T-helper 2 cell (primary cell): ENCODE measurements at regions not wholly inside any gene's neighbourhood (a gene's known extent, or its start where the extent isn't known, plus 50 kb on each side); places are given as distances from the start of the nearest gene placed in this dataset.

Experiments
- DNase-seq, 5 experiments: peaks; one replicate each; pipeline versions ENCODE4 v3.0.0 to v3.0.0-alpha.2; 2012 to 2022

- no peak for DNase-seq
Observed at GRCh38 chr2:15048000-15048399, 415.5 kb downstream of the LRATD1 start.

- no peak for DNase-seq
Observed at GRCh38 chr2:15049096-15049993, 416.8 kb downstream of the LRATD1 start.

DNA sequence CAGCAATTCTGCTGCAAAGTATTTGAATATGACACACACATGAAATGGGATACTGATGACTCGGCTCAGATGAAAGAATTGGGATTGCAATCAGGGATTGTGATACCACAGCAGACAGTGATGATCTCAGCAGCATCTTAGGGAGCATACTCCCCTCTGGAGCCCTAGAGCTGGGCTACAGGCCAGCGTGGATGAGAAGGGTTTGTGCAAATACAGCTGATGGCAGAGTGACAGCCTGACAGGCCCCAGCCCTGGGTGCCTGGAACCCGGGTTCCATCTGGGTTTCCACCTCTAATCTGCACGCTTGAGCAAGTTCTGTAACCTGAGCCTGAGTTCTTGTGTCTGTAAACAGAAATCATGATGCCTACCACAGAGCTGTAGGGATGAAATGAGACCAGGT lies 418.0 kb downstream of the LRATD1 start:
- no peak for DNase-seq

- no peak for DNase-seq
Observed at GRCh38 chr2:15053542-15053941, 421.0 kb downstream of the LRATD1 start.

- DNase-seq, result peak in 1 of 5 experiments; percentile 42
Observed at GRCh38 chr2:15058015-15058720, 425.7 kb downstream of the LRATD1 start.

- DNase-seq, result no peak
Observed at GRCh38 chr2:15058721-15059157, 426.2 kb downstream of the LRATD1 start.

GRCh38 chr2:15059870-15060512 lies 427.5 kb downstream of the LRATD1 start:
- no peak for DNase-seq

GRCh38 chr2:15061268-15061667 lies 428.8 kb downstream of the LRATD1 start:
- DNase-seq, result no peak

GRCh38 chr2:15066138-15066537 lies 433.6 kb downstream of the LRATD1 start:
- no peak for DNase-seq

DNA sequence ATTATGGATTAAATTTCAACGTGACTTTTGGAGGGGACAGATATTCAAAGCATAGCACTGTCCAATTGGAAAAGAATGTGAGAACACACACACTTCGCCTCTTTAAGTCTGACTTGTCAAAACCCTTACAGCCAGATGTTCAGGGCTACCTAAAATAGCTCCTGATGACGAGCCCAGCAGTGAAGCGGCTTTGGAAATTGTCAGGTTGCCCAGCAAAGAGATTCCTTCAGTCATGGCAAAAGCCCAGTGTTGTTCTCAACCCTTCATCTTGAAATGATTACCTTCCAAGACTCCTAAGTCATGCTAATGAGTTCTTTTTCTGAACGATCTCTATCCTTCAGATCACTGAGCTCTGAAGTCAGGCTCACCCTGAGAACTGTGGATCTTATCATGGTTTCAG lies 436.6 kb downstream of the LRATD1 start:
- no peak for DNase-seq

- DNase-seq, result no peak
Observed at GRCh38 chr2:15072836-15073235, 440.3 kb downstream of the LRATD1 start.

DNA sequence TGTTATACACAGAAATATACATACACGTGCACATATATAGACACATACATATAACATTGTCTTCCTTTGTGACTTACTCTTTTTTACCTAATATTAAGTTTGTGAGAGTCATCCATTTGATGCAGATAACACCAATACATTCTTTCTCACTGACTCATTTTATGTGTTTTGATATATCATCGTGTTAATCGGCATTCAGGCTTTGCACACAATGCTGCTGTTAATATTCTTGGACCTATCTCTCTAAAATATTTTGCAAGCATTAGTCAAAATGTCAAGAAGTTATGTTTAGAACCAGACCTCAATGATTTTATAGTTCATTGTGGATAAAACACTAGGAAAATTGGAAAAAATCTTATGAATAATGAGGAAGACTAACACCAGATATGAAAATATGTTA lies 441.1 kb downstream of the LRATD1 start:
- no peak for DNase-seq

GRCh38 chr2:15074319-15074718 lies 441.8 kb downstream of the LRATD1 start:
- no peak for DNase-seq

DNA sequence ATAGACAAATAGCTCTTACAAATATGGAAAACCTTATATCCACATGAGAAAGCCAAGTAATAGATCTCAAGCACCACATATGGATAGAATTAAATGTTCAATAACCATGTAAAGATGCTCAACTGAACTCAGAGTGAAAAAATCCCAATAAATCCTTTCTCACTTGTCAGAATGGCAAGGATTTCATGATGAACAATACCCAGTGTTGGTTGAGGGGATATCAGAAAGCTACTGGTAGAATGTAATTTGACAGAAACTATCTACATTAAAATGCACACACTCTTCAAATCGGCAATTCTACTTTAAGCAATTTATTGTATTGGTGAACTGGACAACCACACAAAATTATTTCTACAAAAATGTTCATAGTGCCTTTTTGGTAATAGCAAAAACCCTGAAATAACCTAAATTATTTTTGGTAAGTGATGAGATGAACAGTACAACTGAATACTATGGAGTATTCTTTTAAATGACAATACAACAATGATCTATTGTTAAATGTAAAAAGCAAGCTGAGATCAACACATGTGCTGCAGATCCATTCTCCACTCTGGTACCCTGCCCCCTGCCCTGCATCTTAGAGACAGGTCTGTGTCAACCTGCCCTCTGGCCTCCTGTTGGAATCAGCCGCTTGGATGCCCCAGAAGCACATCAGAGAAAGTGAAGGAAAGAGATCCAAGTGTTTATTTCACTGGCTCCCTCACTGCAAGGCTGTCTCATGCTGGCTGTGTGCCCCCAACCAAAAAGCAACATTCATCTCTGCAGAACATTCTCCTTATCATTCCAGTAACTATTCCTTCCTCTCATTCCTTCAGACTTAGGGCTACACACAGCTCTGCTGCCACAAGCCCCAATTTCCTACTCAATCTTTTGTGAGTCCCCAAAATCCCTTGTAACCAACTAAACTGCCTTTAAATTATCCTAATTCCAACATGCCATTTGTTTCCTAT lies 442.5 kb downstream of the LRATD1 start:
- DNase-seq, result no peak

GRCh38 chr2:15076668-15077067 lies 444.2 kb downstream of the LRATD1 start:
- no peak for DNase-seq

DNA sequence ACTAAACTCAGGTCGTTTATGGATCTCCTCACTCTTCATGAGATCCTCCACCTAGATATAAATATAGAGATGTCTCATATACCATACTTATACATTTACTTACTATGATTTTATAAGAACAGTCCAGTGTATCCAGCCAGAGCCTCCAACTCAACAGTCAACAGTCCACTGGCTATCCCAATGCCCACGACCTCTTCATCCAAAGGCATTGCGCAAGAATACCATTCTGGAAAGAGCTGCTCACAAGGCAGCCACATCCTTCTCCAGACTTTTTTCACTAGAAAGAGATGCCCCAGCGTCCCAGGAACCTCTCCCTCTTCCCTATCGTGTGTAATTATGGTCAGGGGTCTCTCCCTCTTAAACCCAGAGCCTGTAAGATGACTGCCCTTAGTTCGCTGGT lies 448.8 kb downstream of the LRATD1 start:
- no peak for DNase-seq

GRCh38 chr2:15082105-15083058 lies 449.9 kb downstream of the LRATD1 start:
- no peak for DNase-seq

GRCh38 chr2:15084826-15085489 lies 452.4 kb downstream of the LRATD1 start:
- DNase-seq, result no peak

GRCh38 chr2:15092181-15092580 lies 459.7 kb downstream of the LRATD1 start:
- DNase-seq, result no peak

GRCh38 chr2:15092691-15093090 lies 460.2 kb downstream of the LRATD1 start:
- DNase-seq, result no peak

DNA sequence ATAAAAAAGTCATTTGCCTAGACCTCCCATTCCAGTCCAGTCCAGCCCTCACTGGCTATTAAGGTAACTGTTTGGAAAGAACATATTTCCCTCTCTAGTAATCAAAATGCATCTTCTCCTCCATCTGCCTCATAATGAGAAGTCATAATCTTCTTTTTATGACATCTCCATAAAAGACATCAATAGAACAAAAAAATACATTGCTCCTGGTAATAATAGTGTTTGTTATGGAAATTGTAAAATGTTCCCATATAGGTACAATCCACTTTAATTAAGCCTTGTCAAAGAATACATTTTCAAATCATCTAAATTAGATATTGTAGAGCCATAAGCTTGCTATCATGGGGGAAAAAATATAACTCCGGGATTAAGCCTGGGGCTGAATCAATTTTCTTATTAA lies 461.6 kb downstream of the LRATD1 start:
- no peak for DNase-seq
